ENCODE measurements at regions not wholly inside any gene's neighbourhood (a gene's known extent, or its start where the extent isn't known, plus 50 kb on each side); places are given as distances from the start of the nearest gene placed in this dataset.
"Not testable (repeated sequence)": the region's sequence is repeated elsewhere in the genome, so short reads cannot be mapped to it uniquely, and the experiment has no call there.

DNA sequence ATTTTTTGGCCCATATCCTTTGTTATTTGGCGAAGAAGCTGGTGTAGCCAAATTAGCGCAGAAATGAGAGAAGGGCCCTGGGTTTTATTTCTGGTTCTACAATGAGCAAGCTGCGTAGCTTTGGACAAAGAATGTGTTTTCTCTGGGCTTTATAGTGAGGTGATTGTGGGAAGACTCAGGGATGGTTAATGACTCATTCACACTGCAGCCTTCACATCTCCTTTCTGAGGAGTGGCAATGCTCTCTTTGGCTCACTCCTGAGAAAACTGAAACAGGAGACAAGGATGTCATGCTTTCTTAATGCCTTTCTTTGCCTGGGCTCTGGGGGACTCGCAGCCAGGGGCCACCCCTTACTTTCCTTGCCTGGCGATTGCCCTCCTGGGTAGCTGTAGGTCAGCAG is 271.0 kb upstream of the PODXL start (continued):
- no peak for TF ChIP-seq EZH2phosphoT487 (IDR thresholded peaks at IDR 0.05; ENCODE audit: borderline replicate concordance, low read depth)
- no peak for TF ChIP-seq RFX5 (IDR thresholded peaks at IDR 0.05; ENCODE audit: low read length)

GRCh38 chr7:131826960-131827359 is 270.5 kb upstream of the PODXL start:
- no peaks in the 10 kb centered on the region for H3K4me1 ChIP-seq (ENCODE audit: control insufficient read depth in 1 of 2, insufficient read depth in 2 of 2, low read depth in 1 of 2, low read length in 1 of 2)
- DNase-seq, result no peak
- H3K36me3 ChIP-seq (replicated peaks in 1 of 2; ENCODE audit: control insufficient read depth in 1 of 2, insufficient read depth in 2 of 2, low read length in 1 of 2), result no peaks in the 10 kb centered on the region
- H3K4me3 ChIP-seq (ENCODE audit: low read depth in 2 of 2, low read length in 1 of 2), result no peak overlapping the region
- H4K20me1 ChIP-seq (ENCODE audit: insufficient read depth), result no peaks in the 10 kb centered on the region
- 67% methylated on average over 8 of the region's 8 CpGs for WGBS (ENCODE audit: low lambda C conversion rate)
- no peak overlapping the region for H3K9ac ChIP-seq
- POLR2A ChIA-PET, result no interaction called here
- CTCF ChIA-PET, result interaction anchor here (0.7 to 1.6 kb wide), 3 partner anchors 9 to 33 kb away, joined by 3 to 6 read pairs (median 4); no protein-coding TSS in a partner anchor
- no peaks in the 10 kb centered on the region for H3K79me2 ChIP-seq (ENCODE audit: insufficient read depth)
- H3K27ac ChIP-seq (ENCODE audit: low read depth in 2 of 2, low read length in 1 of 2), result no peak overlapping the region
- H2AFZ ChIP-seq (ENCODE audit: low read depth), result no peak overlapping the region
- H3K9me2 ChIP-seq, result no peaks in the 10 kb centered on the region
- H3K4me2 ChIP-seq, result no peak overlapping the region
- H3K9me3 ChIP-seq, result no peaks in the 10 kb centered on the region
- TF ChIP-seq MXI1 (IDR thresholded peaks at IDR 0.05; ENCODE audit: low read depth, low read length), result no peak
- H3F3A ChIP-seq (replicated peaks; ENCODE audit: insufficient read depth), result no peaks in the 10 kb centered on the region
- H3K27me3 ChIP-seq (ENCODE audit: insufficient read depth), result peaks cover 8% of the 10 kb centered on the region; the same call in 1 of the 2 replicates

DNA sequence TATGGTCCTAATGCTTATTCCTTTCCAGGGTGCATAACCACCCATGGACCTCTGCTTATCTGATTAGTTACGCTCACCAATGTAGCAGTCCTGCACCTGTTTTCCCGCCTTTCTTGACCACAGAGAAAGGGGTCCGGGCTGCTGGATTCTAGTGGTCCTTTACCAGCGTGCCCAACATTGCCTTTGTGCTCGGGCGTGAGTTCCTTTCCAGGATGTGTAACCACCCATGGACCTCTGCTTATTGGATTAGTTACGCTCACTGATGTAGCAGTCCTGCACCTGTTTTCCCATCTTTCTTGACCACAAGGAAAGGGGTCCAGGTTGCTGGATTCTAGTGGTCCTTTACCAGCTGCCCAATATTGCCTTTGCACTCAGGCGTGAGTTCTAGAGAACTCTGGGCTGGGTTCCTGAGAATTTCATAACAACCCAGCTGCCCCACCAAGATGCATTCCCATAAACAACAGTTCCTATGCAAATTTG is 267.6 kb upstream of the PODXL start:
- H3K27me3 ChIP-seq (ENCODE audit: insufficient read depth), result peaks cover 21% of the 10 kb centered on the region
- H3K36me3 ChIP-seq (replicated peaks in 1 of 2; ENCODE audit: control insufficient read depth in 1 of 2, insufficient read depth in 2 of 2, low read length in 1 of 2); POLR2A ChIA-PET; H3K9me2 ChIP-seq; H4K20me1 ChIP-seq (ENCODE audit: insufficient read depth); H3K27ac ChIP-seq (ENCODE audit: low read depth in 2 of 2, low read length in 1 of 2); H3K4me2 ChIP-seq; H3K9ac ChIP-seq; H3K4me1 ChIP-seq (ENCODE audit: control insufficient read depth in 1 of 2, insufficient read depth in 2 of 2, low read depth in 1 of 2, low read length in 1 of 2); H3F3A ChIP-seq (replicated peaks; ENCODE audit: insufficient read depth); DNase-seq; H2AFZ ChIP-seq (ENCODE audit: low read depth); H3K4me3 ChIP-seq (ENCODE audit: low read depth in 2 of 2, low read length in 1 of 2); H3K79me2 ChIP-seq (ENCODE audit: insufficient read depth); CTCF ChIA-PET; H3K9me3 ChIP-seq: not testable (repeated sequence)
- WGBS (ENCODE audit: low lambda C conversion rate), result 69% methylated on average over 8 of the region's 8 CpGs

DNA sequence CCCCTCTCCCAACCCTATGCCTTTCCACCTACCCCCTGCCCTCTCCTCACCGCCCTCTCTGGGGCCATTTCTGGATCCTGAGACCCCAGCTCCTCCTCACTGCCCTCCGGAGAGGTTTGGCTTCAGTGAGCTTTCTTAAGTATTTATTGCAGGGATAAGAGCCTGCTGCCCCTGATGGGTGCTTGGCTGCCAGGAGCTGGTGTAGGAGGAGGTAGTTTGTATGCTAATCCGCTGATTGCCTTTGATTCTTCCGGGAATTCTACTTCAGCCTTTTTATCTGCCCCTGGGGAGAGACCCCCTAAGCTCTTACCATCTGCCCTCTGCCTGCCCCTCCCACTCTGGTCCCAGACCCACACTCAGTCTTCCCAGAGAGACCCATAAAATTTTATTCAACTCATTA is 263.5 kb upstream of the PODXL start:
- no peaks in the 10 kb centered on the region for H3K9me3 ChIP-seq
- H3K4me1 ChIP-seq (ENCODE audit: control insufficient read depth in 1 of 2, insufficient read depth in 2 of 2, low read depth in 1 of 2, low read length in 1 of 2), result peaks cover 0 to 3% of the 10 kb centered on the region in 2 experiments; a peak in 1 of 4 replicates
- H3K27ac ChIP-seq (ENCODE audit: low read depth in 2 of 2, low read length in 1 of 2), result no peak overlapping the region
- no peak for DNase-seq
- CTCF ChIA-PET, result interaction anchor here (1.0 to 2.4 kb wide), 4 partner anchors 16 to 128 kb away, joined by 3 to 8 read pairs (median 4); no protein-coding TSS in a partner anchor
- H2AFZ ChIP-seq (ENCODE audit: low read depth), result no peak overlapping the region
- TF ChIP-seq GABPA (IDR thresholded peaks at IDR 0.05; ENCODE audit: low read depth) (no peak), NRF1 (IDR thresholded peaks at IDR 0.05; ENCODE audit: low read depth, low read length) (no peak)
- H3K4me2 ChIP-seq, result no peak overlapping the region
- H3K9me2 ChIP-seq, result no peaks in the 10 kb centered on the region
- H3F3A ChIP-seq (replicated peaks; ENCODE audit: insufficient read depth), result no peaks in the 10 kb centered on the region
- no peak overlapping the region for H3K9ac ChIP-seq
- no peak overlapping the region for H3K4me3 ChIP-seq (ENCODE audit: low read depth in 2 of 2, low read length in 1 of 2)
- H3K36me3 ChIP-seq (replicated peaks in 1 of 2; ENCODE audit: control insufficient read depth in 1 of 2, insufficient read depth in 2 of 2, low read length in 1 of 2), result no peaks in the 10 kb centered on the region
- 41% methylated on average over 4 of the region's 4 CpGs for WGBS (ENCODE audit: low lambda C conversion rate)
- H3K79me2 ChIP-seq (ENCODE audit: insufficient read depth), result no peaks in the 10 kb centered on the region
- peaks cover 29% of the 10 kb centered on the region for H3K27me3 ChIP-seq (ENCODE audit: insufficient read depth)
- POLR2A ChIA-PET, result interaction anchor here (0.5 kb wide), 1 partner anchor 1654 kb away, joined by 3 read pairs; no protein-coding TSS in a partner anchor
- no peaks in the 10 kb centered on the region for H4K20me1 ChIP-seq (ENCODE audit: insufficient read depth)

Data from SK-N-SH (cell line).